ENCODE measurements at regions not wholly inside any gene's neighbourhood (a gene's known extent, or its start where the extent isn't known, plus 50 kb on each side); places are given as distances from the start of the nearest gene placed in this dataset.

DNA sequence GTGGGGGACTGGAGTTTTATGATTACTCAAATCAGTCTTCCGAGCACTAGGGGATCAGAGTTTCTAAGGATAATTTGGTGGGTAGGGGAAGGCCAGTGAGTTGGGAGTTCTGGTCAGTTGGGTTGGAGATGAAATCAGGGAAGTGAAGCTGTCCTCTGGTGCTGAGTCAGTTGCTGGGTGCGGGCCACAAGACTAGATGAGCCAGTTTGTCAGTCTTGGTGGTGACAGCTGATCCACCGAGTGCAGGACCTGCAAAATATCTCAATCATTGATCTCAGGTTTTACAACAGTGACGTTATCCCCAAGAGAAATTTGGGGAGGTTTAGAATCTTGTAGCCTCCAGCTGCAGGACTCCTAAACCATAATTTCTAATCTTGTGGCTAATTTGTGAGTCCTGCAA, 249.4 kb downstream of the FAM43A start:
- ChIA-PET POLR2A (interaction anchor here (1.0 kb wide), 1 partner anchor 164 kb away, joined by 3 read pairs; no protein-coding TSS in a partner anchor), CTCF (interaction anchor here (0.5 kb wide), 1 partner anchor 278 kb away, joined by 3 read pairs; no protein-coding TSS in a partner anchor)
- no TSS peak for BruUV-seq (replicated peaks)
- H3K4me3 Mint-ChIP-seq (ENCODE audit: unreplicated experiment) = no peak overlapping the region
- H3K36me3 Mint-ChIP-seq (ENCODE audit: insufficient read depth, unreplicated experiment) = no peaks in the 10 kb centered on the region
- no peak for DNase-seq (ENCODE audit: unreplicated experiment)
- TF ChIP-seq, protein P1, sequence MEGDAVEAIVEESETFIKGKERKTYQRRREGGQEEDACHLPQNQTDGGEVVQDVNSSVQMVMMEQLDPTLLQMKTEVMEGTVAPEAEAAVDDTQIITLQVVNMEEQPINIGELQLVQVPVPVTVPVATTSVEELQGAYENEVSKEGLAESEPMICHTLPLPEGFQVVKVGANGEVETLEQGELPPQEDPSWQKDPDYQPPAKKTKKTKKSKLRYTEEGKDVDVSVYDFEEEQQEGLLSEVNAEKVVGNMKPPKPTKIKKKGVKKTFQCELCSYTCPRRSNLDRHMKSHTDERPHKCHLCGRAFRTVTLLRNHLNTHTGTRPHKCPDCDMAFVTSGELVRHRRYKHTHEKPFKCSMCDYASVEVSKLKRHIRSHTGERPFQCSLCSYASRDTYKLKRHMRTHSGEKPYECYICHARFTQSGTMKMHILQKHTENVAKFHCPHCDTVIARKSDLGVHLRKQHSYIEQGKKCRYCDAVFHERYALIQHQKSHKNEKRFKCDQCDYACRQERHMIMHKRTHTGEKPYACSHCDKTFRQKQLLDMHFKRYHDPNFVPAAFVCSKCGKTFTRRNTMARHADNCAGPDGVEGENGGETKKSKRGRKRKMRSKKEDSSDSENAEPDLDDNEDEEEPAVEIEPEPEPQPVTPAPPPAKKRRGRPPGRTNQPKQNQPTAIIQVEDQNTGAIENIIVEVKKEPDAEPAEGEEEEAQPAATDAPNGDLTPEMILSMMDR (IDR thresholded peaks at IDR 0.05; ENCODE audit: unreplicated experiment) = no peak
- peaks cover 8% of the 10 kb centered on the region for H3K4me1 Mint-ChIP-seq (ENCODE audit: insufficient read depth, unreplicated experiment)
- H3K9me3 Mint-ChIP-seq (ENCODE audit: unreplicated experiment) = no peaks in the 10 kb centered on the region
- H3K27ac Mint-ChIP-seq (ENCODE audit: low read depth, unreplicated experiment) = no peak overlapping the region
- intact Hi-C loops (cut with micrococcal nuclease) = no loop called here
- H3K27me3 Mint-ChIP-seq (ENCODE audit: insufficient read depth, unreplicated experiment) = no peaks in the 10 kb centered on the region

DNA sequence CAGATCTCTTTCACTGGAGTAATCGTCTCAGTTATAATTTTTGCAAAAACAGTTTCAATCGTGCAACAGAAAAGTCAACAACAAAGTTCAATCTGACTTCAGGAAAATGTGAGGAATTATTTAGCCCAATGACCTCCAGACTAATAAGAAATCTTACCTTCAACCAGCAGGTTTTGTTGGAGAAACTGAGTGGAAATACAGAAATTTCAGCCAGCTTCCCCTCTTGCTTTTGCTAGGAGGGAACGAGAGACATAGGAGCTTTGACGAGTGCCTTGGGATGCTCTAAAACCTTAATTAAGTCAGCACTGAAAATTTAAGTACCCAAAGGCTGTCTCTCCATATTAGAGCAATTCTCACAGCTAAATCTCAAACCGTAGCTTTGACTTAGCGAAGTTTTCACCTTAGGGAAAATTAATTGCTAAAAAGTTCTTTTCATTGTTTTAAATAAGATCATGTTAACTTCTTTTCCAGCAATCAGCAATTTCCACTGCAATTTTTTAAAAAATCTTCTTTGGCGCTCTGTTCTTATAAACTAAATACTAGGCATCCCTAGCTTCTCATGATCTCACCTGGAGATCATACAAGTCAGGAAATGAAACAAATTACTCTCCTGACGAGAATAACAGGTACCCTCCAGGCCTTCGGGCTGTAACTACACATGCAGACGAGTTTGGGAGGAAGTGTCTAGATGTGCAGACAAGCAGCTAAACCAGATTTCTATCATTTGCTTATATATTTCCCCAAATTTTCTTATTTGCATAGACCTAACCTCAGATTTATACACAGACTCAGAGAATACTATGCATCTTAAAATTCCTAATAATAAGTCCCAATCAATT, 250.2 kb downstream of the FAM43A start:
- no TSS peak for BruUV-seq (replicated peaks)
- TF ChIP-seq, protein P1 (IDR thresholded peaks at IDR 0.05; ENCODE audit: unreplicated experiment) = no peak
- intact Hi-C loops (cut with micrococcal nuclease) = no loop called here
- Mint-ChIP-seq H3K9me3 (ENCODE audit: unreplicated experiment) (no peaks in the 10 kb centered on the region), H3K27me3 (ENCODE audit: insufficient read depth, unreplicated experiment) (peaks cover 3% of the 10 kb centered on the region), H3K27ac (ENCODE audit: low read depth, unreplicated experiment) (no peak overlapping the region), H3K36me3 (ENCODE audit: insufficient read depth, unreplicated experiment) (no peaks in the 10 kb centered on the region), H3K4me3 (ENCODE audit: unreplicated experiment) (no peak overlapping the region), H3K4me1 (ENCODE audit: insufficient read depth, unreplicated experiment) (peaks cover 1% of the 10 kb centered on the region)
- ChIA-PET POLR2A (no interaction called here), CTCF (interaction anchor here (0.5 to 0.8 kb wide), 3 partner anchors 118 to 278 kb away, joined by 3 read pairs; no protein-coding TSS in a partner anchor)
- no peak for DNase-seq (ENCODE audit: unreplicated experiment)

DNA sequence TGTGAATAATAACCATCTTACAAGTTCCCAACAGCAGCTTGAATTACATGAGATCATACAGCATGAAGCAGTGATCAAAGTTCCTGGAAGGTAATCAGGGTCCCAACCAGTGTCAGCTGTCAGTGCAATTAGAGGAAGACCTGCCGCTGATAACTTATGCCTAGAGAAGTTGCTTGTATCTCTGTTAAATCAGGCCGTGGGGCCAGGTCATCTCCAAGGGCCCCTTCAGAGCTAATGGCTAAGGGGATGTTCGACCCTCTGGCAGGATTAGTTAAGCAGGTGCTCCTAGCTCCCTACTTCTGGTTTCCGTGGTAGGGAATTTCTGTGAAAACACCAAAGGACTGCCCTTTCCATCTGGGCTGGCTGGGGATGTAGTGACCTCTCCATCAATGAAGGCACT, 251.0 kb downstream of the FAM43A start:
- no peak for DNase-seq (ENCODE audit: unreplicated experiment)
- POLR2A ChIA-PET = no interaction called here
- H3K27ac Mint-ChIP-seq (ENCODE audit: low read depth, unreplicated experiment) = no peak overlapping the region
- CTCF ChIA-PET = interaction anchor here (0.8 kb wide), 2 partner anchors 18 to 145 kb away, joined by 3 read pairs; no protein-coding TSS in a partner anchor
- no TSS peak for BruUV-seq (replicated peaks)
- no peaks in the 10 kb centered on the region for H3K4me1 Mint-ChIP-seq (ENCODE audit: insufficient read depth, unreplicated experiment)
- no peaks in the 10 kb centered on the region for H3K9me3 Mint-ChIP-seq (ENCODE audit: unreplicated experiment)
- intact Hi-C loops (cut with micrococcal nuclease) = no loop called here
- H3K4me3 Mint-ChIP-seq (ENCODE audit: unreplicated experiment) = no peak overlapping the region
- TF ChIP-seq, protein P1 (IDR thresholded peaks at IDR 0.05; ENCODE audit: unreplicated experiment) = no peak
- no peaks in the 10 kb centered on the region for H3K36me3 Mint-ChIP-seq (ENCODE audit: insufficient read depth, unreplicated experiment)
- peaks cover 11% of the 10 kb centered on the region for H3K27me3 Mint-ChIP-seq (ENCODE audit: insufficient read depth, unreplicated experiment)

DNA sequence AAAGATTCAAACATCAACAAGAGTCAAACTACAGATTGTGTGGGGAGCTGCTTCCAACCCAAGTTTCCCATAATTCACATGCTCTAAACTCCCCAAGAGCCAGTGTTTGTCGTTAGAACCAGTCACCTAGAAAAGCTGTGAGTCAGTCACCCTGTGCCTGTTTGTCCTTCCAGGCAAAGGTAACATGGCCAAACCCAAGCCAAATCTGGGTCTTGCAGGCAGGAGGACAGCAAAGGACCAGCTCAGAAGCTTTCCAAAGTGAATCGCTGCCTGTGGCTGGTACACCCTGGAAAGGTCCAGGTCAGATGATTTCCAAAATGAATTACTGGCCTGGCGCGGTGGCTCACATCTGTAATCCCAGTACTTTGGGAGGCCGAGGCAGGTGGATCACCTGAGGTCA, 251.5 kb downstream of the FAM43A start:
- no peaks in the 10 kb centered on the region for H3K36me3 Mint-ChIP-seq (ENCODE audit: insufficient read depth, unreplicated experiment)

More for the DNA sequence above, 251.5 kb downstream of the FAM43A start:
- BruUV-seq (replicated peaks) = no TSS peak
- peaks cover 14% of the 10 kb centered on the region for H3K27me3 Mint-ChIP-seq (ENCODE audit: insufficient read depth, unreplicated experiment)
- ChIA-PET POLR2A (interaction anchor here (0.6 kb wide), 1 partner anchor 65 kb away, joined by 3 read pairs; no protein-coding TSS in a partner anchor), CTCF (interaction anchor here (0.8 kb wide), 1 partner anchor 17 kb away, joined by 3 read pairs; no protein-coding TSS in a partner anchor)
- no peaks in the 10 kb centered on the region for H3K9me3 Mint-ChIP-seq (ENCODE audit: unreplicated experiment)
- no peak overlapping the region for H3K27ac Mint-ChIP-seq (ENCODE audit: low read depth, unreplicated experiment)
- intact Hi-C loops (cut with micrococcal nuclease) = no loop called here
- TF ChIP-seq, protein P1 (IDR thresholded peaks at IDR 0.05; ENCODE audit: unreplicated experiment) = no peak
- H3K4me3 Mint-ChIP-seq (ENCODE audit: unreplicated experiment) = no peak overlapping the region
- no peaks in the 10 kb centered on the region for H3K4me1 Mint-ChIP-seq (ENCODE audit: insufficient read depth, unreplicated experiment)
- DNase-seq (ENCODE audit: unreplicated experiment) = no peak

Measured in MCF 10A (cell line).